ENCODE measurements at regions not wholly inside any gene's neighbourhood (a gene's known extent, or its start where the extent isn't known, plus 50 kb on each side); places are given as distances from the start of the nearest gene placed in this dataset.
"Not testable (repeated sequence)": the region's sequence is repeated elsewhere in the genome, so short reads cannot be mapped to it uniquely, and the experiment has no call there.

- not testable (repeated sequence) for DNase-seq (ENCODE audit: low read depth)
These were observed 76.4 kb upstream of the DNAJC1 start for GRCh38 chr10:22079921-22080320.

- no peak for DNase-seq (ENCODE audit: low read depth)
These were observed 67.8 kb upstream of the DNAJC1 start for GRCh38 chr10:22071332-22071731.

- DNase-seq (ENCODE audit: low read depth) = no peak
These were observed 63.6 kb upstream of the DNAJC1 start for GRCh38 chr10:22067091-22067490.

- DNase-seq (ENCODE audit: low read depth) = not testable (repeated sequence)
These were observed 57.5 kb upstream of the DNAJC1 start for GRCh38 chr10:22060984-22061383.

GRCh38 chr10:22058201-22058600, 54.7 kb upstream of the DNAJC1 start:
- peak; percentile 51 for DNase-seq (ENCODE audit: low read depth)

- DNase-seq (ENCODE audit: low read depth) = peak; percentile 75
These were observed 51.4 kb upstream of the DNAJC1 start for GRCh38 chr10:22054961-22055360.
